ENCODE measurements at regions not wholly inside any gene's neighbourhood (a gene's known extent, or its start where the extent isn't known, plus 50 kb on each side); places are given as distances from the start of the nearest gene placed in this dataset.

GRCh38 chr13:90254437-90254836, 1093.0 kb upstream of the MIR17HG start:
- TF ChIP-seq CTCF (IDR thresholded peaks at IDR 0.05; ENCODE audit: low read depth, low read length, missing input control): no peak
- no peak for TF ChIP-seq SP1 (IDR thresholded peaks at IDR 0.05)
- no peak for TF ChIP-seq TAF1 (conservative IDR thresholded peaks at IDR 0.05)
- no peak for TF ChIP-seq HNF4A (conservative IDR thresholded peaks at IDR 0.05)
- TF ChIP-seq RAD21 (IDR thresholded peaks at IDR 0.05): no peak
- no peak for TF ChIP-seq ZBTB33 (IDR thresholded peaks at IDR 0.05)
- TF ChIP-seq JUND (IDR thresholded peaks at IDR 0.05): no peak

Data from liver (tissue), 3 donors.